ENCODE measurements at regions not wholly inside any gene's neighbourhood (a gene's known extent, or its start where the extent isn't known, plus 50 kb on each side); places are given as distances from the start of the nearest gene placed in this dataset.

DNA sequence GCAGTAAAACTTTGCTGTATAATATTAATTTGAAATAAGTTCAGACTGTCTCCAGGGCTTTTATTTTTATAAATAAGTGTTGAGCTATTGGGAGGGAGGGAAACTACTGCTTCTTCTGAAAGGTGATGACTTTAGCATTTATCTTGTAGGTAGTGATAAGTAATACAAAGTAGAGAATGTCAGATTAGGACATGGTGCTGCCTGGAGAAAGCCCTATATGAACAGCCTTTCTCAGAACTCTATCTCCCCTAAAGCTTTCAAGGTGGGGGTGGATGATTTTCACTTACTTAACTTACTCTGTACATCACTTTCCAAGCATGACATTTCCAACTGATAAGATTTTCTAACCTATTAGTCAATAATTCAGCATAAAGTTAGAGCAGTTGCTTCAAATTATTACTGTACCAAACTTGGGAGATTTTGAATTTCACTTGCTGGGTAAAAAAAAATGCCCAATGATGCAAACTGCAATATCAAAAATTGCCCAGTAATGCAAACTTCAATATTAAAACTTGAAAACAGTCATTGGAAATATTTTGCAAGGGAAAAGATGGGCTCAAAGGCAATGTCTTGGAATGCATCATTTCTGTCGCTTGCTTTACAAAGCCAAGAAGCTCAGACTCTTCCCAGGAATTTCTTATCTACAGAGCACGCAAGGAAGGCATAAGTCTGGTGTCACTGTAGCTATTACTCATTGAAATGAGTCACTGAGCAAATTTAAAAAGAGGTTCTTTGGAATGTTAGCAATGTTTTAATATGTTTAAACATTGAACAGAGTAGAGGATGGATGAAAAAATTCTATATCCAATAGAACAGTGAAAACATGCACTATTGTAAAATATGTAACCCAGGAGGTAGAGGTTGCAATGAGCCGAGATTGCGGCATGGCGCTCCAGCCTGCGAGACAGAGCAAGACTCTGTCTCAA, 569.5 kb downstream of the PSAT1 start:
- TF ChIP-seq, protein P1, sequence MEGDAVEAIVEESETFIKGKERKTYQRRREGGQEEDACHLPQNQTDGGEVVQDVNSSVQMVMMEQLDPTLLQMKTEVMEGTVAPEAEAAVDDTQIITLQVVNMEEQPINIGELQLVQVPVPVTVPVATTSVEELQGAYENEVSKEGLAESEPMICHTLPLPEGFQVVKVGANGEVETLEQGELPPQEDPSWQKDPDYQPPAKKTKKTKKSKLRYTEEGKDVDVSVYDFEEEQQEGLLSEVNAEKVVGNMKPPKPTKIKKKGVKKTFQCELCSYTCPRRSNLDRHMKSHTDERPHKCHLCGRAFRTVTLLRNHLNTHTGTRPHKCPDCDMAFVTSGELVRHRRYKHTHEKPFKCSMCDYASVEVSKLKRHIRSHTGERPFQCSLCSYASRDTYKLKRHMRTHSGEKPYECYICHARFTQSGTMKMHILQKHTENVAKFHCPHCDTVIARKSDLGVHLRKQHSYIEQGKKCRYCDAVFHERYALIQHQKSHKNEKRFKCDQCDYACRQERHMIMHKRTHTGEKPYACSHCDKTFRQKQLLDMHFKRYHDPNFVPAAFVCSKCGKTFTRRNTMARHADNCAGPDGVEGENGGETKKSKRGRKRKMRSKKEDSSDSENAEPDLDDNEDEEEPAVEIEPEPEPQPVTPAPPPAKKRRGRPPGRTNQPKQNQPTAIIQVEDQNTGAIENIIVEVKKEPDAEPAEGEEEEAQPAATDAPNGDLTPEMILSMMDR (IDR thresholded peaks at IDR 0.05): no peak
- no peak for TF ChIP-seq POLR2AphosphoS5 (IDR thresholded peaks at IDR 0.05)

All from breast epithelium (tissue), 3 donors.